UCSD-AML1 (cell line): ENCODE measurements at regions not wholly inside any gene's neighbourhood (a gene's known extent, or its start where the extent isn't known, plus 50 kb on each side); places are given as distances from the start of the nearest gene placed in this dataset.

Source experiments
- DNase-seq: peaks from one replicate; lab custom pipeline; 2025; ENCODE audit not compliant: unreplicated experiment; lab: John Stamatoyannopoulos, UW

DNA sequence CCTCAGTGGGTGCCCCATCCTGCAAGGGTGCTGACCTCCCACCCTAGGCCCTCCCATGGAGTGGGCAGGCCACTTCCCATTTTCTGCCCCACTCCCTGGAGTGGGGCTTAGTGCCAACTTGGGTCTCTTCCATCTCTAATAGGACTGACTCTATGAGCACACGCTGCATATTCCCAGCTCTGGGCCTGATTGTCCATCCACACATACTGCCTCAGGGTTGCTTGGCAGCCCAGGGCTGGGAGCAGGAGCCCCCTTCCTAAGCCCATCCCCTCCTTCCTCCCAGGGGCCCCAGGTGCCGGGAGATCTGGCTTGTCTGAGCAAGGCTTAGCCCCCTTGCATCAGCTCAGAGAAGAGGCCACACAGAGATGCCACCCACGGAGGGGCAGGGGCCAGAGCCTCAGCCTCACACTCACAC lies 55.1 kb downstream of the PJA1 start:
- DNase-seq = no peak

DNA sequence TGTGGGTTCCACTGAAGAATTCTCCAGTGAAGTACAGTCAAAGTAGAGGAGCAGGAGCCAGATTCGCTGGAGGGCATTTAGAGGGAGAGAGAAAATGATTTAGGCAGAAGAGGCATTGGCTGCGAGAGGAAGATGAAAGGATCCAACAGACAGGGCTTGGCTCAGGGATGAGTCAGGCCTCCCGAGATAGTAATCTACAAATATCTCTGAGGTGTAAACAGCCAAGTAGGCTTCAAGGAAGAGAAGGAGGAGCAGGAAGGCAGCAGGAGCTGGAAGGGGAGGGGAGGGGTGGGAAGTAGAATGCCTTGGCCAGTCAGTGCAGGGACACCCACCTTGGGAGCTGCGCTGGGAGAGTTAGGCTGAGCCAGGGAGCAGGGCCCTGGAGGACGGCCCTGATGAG lies 55.5 kb downstream of the PJA1 start:
- no peak for DNase-seq

GRCh38 chrX:69109036-69109663 lies 56.1 kb downstream of the PJA1 start:
- no peak for DNase-seq

- no peak for DNase-seq
Observed at GRCh38 chrX:69107747-69108401, 57.4 kb downstream of the PJA1 start.

DNA sequence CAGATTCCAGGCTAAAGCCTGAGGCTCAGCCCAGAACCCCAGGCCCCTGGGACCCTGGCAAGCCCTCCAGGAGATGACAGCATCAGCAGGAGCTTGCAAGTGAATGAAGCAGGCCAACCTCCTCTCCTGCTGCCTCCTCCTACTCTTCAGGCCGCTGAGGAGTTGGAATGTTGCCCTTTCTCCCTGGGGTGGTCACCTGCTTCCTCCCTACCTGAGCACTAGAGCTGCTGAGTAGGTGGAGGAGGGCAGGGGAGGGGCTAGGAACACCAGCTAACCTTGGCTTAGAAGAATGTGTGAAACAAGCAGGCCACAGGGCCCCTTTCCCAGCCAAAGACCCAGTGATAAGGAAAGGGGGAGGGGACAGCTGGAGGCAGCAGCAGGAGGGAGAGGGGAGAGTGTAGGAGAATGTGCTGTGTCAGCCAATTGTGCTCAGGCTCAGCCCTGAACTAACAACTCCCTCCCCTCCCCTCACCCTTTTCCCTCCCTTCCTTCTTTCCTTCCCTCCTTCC lies 58.0 kb downstream of the PJA1 start:
- no peak for DNase-seq

- DNase-seq = no peak
Observed at GRCh38 chrX:69104756-69105434, 60.4 kb downstream of the PJA1 start.

DNA sequence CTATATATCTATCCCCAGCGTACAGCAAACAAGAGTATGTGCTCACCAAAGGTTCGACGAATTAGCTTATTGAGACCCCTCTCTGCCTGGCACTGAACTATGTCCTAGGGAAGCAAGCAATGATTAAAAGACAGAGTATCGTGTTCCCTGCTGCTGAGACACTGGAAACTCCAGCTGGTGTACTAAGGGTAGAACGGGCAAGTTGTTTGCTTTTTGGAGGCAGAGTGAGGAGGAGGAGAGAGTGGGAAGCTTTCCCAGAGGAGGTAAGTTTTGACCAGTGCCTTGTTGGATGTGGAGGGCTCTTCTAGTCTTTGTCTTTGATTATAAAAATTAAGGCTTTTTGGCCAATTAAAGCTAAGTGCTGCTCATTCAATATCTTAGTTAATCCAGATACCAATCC lies 61.7 kb downstream of the PJA1 start:
- DNase-seq = no peak

- no peak for DNase-seq
Observed at GRCh38 chrX:69102612-69103194, 62.5 kb downstream of the PJA1 start.

DNA sequence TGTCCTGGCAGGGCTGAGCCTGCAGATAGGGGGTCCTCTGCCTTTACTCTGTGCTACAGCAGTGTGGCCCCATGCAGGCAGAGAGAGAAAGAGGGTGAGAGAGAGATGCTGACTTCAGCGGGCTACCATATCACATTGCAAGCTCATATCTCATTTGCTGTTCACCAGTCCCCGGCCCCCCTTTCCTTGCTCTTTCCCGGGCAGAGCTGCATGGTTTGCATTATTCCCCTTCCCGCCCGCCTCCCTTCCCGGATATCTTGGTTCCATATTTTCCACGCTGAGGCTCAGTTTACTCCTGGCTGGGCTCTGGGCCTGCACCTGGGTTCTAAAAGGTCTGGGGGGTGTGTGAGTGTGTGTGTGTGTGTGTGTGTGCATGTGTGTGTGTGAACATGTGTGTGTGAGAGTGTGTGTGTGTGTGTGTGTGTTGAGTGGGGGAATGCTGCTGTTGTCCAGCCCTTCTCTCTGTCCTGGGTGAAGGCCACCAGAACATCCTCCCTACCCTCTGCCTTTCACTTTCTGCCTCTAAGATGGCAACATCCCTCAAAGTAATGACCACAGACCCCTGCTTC lies 63.5 kb downstream of the PJA1 start:
- DNase-seq = no peak

DNA sequence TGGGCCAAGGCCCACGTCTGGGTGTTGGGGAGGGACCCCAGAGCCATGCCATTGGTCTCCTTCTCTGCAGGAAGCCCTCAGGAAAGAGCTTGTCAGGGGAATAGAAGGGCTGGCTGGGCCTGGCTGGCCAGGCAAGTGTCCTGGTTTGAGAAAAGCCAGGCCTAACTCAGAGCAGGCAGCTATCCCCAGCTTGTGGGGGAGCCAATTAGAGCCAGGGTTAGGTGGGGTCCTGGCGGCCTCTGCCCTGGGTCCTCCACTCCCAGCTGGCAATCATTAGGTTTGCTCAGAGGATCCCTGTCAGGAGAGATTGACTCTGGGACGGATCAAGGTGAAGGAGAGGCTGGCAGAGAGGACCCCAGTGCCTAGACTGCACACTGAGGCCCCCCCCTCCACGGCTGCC lies 64.8 kb downstream of the PJA1 start:
- DNase-seq = no peak

DNA sequence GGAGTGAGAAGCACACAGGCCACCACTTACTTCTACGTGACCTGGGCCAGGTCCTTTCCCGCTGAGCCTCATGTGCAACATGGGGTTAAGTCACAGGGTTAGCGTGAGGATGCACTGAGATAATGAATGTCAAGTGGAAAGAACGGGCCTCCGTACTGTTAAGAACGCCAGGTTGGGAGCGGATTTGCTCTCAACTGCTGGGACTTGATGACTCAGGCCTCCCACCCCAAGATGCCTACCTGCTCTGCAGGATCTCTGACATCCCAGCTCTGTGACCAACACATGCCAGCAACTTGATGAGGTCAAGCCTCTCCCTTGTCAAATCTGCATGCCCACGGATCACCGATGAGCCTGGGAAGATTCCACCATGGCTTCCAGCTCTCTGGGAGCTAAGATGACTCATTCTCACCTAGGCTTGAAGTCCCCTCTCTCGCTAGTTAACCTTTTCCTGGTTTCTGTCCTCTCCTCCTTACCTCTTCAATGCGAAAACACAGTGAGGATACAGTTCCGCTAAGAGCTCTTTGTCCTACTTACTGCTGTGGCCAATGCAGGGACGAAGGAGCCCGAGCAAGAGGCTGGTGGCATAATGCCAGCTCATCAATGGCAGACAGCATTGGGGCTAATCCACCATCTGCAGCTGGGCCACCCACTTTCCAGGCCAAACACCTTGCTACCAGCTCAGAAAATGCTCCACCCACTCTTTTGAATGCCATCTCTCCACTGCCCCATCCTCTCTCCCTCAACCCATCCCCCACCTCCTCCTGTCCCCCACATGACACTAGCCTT lies 67.6 kb downstream of the PJA1 start:
- DNase-seq = no peak

- DNase-seq = no peak
Observed at GRCh38 chrX:69096963-69097362, 68.3 kb downstream of the PJA1 start.

DNA sequence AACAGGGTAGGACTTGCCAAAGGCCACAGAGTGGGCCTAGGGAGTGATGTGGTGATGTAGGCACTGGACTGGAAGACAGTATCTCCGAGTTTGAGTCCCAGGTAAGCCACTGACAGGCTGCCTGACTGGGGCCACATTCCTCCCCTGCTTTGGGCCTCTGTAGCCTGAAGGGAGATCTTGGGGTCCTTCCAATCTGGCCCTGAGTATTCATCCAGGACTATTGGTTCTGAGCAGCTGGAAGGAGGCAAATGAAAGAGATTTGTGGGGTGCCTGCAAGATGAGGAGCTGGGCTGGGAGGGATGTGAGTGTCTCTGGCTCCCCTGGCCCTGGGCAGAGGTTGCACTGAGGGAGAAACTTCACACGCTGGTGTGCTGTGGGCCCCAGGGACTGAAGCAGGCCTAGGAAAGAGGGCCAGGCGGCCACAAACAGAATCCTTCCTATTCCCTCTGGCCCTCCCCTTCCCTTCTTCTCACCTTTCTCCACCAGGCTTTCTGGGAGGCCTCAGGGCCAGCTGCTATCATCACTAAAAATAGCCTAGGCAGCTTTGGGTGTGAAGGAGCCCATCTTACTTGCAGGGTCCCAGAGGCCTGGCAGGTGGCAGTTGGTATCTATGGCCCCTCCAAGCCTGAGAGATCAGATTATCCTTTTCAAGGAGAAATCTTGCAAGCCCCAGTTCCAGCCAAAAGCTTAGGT lies 70.1 kb downstream of the PJA1 start:
- DNase-seq = no peak

DNA sequence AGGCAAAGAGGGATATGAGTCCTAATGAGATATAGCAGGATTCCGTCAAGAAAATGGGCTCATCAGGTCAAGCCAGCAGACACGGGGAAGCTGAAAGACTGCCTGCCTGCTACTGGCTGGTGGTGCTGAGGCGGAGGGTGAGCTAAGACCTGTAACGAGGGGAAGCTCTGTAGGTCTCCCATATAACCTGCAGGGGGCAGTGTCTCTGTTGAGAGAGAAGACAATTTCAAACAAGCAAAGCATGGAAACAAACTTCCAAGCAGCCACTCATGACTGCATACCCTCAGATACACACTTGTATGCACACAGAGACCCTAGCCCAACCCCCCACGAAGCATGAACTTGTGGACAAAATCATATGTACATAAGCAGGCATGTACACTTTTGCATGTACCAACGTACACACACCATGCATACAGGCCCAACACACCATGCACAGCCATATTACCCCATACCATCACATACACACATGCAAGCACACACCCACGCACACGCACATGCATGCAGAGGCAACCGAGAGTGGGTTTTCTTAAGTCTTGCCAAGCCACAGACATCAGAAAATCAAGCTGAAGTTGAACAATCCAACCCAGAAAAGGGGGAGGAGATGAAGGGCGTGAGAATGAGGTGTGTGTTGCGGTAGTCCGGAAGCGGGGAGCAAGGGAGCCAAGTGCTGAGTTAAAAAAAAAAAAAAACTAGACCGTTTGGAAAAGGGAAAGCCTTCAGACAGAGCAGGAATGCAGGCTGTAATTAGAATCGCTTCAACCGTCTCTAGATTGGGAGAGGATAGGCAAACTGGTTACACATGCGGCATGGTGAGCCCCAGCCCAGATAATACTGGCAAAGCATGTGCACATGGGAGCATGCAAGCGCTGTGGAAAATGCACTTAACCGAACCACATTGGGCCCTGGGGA lies 71.0 kb downstream of the PJA1 start:
- DNase-seq = no peak

- DNase-seq = no peak
Observed at GRCh38 chrX:69090022-69090421, 75.2 kb downstream of the PJA1 start.

DNA sequence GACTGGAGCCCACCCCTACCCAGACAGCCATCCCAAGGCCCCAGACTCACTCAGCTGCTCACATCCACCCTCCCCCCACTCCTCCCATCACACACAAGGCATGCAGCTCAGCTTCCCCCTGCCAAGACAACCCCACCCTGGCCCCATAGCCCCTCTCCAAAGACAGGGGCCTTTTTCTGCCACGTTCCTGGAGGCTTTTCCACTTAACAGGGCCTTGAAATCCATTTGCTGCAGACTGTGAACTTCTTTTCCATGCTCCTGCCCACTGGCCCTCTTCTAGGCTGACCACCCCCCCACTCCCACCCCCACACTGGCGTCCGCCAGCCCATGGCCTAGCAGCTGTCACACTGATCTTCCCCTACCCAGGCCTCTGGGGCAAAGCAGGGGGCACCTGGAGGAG lies 76.0 kb downstream of the PJA1 start:
- DNase-seq = no peak

DNA sequence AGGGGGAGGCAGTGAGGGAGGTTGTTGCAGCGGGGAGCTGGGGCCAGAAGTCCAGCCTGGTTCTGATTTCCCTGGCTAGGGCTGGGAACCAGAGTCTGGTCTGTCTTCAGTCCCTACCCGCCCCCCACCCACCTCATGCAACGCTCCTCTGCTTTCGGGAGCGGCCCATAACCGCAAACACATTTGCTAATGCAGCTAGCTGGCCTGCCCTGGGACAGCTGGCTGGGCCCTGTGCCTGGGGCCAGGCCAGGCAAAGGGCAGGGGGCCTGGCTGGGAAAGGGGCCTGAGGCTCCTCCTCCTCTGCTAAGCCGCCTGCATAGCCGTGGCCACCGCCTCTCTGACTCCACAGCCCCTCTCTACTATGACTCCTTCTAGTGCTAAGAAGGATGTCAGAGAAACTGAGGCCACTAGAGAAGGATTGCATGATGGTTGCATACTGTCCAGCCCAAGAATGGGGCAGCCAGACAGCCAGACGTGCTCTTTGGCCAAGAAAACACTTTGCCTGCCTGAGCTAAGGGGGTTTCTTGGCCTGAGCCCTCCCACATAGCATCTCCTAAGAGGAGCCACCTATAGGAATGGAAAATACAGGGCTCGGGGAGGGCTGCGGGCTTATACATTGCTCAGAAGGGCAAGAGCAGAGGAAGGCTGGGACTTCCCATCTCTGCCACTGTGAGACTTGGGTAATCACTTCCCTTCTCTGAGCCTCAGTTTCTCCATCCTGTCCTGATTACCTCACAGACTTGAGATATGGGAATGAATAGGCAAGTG lies 76.9 kb downstream of the PJA1 start:
- no peak for DNase-seq

DNA sequence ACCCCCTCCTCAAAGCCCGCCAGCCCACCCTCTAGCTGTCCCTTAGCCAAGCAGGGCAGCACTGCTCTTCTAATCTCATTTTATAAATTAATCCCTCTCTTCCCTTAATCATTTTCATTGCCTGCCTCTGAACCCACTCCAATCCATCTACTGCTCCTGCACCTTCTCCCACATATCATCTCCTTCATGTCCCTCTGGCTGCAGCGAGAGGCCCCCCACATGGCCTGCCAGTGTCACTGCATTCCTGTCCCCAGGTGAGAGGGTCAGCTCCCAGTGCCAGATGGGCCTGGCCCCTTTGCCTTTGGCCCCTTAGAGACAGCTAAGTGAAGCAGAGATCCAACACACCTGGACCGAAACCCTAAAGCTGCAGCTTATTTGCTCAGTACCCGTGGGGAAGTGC lies 79.4 kb downstream of the PJA1 start:
- no peak for DNase-seq
